HG03097 (cell line): ENCODE measurements at regions not wholly inside any gene's neighbourhood (a gene's known extent, or its start where the extent isn't known, plus 50 kb on each side); places are given as distances from the start of the nearest gene placed in this dataset.

Source experiments
- ATAC-seq: cut with Tn5 transposase; IDR thresholded peaks from one replicate; pipeline ENCODE4 v1.9.1; 2021; ENCODE audit not compliant: unreplicated experiment, low FRiP score

DNA sequence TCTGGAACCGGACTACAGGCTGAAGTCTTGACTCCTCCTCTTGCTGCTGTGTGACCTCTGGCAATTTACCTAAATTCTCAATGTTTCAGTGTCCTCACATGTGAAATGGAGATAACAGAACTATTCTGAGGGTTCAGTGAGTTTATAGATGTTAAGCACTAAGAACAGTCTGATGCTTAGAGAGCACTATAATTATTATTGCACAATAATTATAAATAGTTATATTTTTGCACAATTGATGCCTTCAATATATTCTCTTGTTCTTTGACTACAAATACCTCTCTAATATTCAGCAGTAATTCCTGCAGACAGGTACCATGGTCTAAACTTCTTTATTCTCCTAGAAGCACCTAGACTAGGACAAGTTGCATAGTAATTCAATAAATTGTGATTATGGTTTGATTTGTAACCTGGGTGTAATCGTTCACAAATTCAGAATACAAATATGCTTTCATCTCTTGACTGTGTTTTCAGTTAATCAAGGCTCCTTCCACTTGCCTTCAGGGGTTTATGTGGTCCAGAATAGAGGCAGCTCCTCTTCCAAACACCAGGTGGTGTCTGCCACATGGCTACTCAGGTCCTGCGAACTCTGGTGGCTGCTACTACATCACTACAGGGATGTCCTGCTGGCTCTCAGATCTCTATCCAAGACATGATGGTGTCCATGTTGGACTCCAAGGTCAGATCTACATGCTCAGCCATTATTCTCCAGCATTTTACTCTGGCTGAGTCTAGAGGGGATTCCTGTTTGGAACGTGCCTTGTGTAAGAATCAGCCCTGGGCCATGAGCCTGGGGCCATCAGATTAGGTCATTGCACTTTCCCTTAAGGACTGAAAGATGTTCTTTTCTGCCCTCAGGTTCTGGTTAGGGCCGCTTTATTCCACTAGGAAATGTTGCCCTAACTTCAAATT lies 103.4 kb downstream of the QRFPR start:
- peak; percentile 25 for ATAC-seq

DNA sequence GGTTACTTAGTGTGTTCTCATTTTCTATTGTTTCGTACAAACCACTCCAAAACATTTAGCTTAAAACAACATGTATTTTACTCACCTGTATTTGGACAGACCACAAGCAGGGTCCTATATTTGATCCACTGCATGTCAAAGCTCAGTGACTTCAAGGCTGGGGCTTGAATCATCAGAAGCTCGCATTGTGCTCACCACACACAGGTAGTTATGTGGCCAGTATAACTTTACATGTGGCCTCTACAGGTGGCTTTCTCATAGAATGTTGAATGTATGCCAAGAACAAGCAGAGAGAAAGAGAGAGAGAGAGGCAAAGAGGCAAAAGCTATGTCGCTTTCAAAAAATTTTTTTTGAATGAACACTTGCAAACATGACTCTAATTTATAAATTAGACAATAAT lies 107.6 kb downstream of the QRFPR start:
- ATAC-seq: no peak

DNA sequence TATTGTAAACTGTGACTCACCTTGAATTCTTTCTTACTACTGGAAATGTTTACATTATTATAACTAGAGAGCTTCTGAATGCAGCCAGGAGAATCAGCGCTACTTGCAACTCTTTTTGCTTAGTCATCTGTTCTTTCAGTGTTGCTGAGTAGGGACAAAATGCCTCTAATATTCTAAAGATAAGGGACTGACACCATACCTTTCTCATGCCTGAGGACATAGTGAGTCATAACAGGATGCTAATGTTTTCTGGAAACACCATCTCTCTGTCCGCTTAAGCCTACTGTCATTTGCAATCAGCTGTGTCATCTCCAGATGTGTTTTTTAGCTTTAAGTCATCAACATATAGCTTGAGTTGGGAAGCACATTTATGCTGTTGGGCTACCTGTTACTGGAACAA lies 108.3 kb downstream of the QRFPR start:
- ATAC-seq: peak; percentile 69

DNA sequence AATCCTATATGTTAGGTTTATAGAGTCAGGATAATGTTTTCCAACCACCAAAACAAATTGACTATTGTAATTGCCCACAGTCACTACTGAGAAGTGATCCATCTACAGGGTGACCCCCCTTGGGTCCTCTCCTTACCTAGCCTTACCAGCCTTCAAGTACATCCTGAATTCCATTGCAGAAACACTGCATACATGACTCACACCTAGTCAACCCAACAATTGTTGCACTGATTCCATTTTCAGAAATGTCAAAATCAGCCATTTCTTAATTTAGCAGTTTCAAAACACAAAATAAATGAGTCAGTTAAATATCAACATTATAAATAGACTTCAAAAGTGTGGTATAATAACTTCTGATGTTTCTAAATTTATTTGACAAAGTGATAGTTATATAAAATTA lies 106.3 kb upstream of the TNIP3 start:
- no peak for ATAC-seq

DNA sequence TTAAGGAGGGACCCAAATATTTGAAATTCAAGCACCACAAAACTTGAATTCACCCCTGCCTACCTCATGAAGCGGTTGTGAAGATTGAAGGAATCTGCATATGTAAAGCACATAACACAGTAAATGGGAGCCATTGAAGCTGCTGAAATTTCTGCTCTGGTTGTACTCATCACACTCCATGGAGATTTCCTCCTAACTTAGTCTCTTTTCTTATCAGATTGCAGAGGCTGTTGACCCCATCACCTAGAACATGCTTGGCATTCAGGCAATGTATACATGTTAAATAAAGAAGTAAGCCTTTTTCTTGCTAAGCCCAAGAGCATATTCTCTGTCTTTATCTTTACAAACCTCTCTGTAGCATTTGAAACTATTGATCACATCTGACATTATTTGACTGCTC lies 104.9 kb upstream of the TNIP3 start:
- no peak for ATAC-seq

DNA sequence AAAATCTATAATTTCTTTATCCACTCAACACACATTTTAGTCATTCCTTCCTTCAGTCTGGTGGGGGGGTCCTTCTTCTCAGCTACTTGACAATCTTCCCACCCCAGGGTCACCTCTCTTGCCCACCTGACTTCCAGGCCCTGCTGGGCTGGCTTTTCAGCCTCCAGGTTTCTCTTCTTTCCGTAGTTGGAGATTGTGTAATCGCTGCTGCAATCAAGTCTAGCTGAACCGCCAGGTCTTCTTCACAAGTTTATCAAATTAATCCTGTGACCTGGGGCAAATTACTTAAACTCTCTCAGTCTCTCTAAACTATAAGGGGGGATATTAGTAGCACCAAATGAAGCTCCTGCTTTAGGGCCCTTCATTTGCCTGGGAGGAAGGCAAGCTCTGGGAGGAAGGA lies 102.9 kb upstream of the TNIP3 start:
- ATAC-seq: no peak

DNA sequence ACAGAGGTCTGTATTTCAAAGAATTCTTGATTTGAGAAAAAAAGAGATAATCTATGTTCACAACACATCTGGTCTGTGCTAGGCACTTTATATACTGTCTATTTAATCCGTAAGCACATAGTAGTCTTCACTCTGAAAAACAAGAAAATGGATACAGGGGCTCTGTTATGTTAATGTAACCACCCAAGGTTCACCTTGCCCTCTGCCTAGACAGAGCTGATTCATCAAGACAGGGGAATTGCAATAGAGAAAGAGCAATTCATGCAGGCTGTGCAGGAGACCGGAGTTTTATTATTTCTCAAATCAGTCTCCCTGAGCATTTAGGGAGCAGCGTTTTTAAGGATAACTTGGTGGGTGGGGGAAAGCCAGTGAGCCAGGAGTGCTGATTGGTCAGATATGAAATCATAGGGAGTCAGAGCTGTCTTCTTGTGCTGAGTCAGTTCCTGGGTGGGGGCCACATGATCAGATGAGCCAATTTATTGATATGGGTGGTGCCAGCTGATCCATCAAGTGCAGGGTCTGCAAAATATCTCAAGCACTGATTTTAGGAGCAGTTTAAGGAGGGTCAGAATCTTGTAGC lies 92.9 kb upstream of the TNIP3 start:
- ATAC-seq: no peak

DNA sequence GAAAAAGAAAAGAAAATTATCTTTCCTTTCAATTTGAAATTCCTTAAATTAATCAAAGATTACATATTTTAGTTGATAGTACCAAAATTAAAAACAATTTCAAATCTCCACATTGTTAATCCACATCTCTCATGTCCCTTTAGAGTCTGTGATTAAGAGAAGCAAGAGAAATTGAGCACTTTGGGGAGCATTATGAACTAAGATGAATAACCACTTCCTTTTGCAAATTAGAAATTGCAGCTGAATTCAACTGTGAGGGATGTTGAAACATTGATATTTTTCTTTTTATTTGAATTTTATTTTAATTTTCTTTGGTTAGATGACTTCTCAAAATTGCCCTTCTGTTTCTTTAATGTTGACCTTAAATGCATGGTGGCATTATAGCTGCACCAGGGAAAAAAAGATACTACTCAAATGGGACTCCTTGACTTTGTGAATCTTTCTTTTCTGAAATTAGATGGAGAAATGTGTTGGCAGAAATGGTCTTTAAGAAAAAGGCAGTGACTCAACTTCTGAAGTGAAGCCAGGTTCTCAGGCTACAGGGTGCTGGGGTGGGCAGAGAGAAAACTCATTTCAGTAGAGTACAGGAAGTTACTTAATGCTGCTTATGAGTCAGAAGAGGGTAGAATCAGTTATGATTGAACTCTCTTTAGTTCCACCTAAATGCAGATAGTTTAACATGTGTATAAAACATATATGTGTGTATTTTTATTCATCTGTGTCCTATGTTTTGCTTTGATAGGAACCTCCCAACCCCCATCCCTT lies 92.0 kb upstream of the TNIP3 start:
- ATAC-seq: peak; percentile 98

DNA sequence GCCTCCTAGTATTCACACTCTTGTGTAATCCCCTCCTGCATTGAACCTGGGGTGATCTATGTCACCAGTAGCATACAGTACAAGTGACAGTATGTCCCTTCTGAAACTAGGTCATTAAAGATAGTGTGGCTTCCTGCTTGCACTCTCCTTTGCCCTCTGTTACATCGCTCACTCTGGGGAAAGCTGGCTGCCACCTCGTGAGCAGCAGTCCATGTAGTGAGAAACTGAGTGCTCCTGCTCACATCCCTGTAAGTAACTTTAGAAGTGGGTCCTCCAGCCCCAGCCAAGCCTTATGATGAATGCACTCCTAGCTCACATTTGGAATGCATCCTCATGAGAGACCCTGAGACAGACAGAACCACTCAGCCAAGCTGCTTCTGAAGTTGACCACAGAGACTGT lies 89.8 kb upstream of the TNIP3 start:
- no peak for ATAC-seq

DNA sequence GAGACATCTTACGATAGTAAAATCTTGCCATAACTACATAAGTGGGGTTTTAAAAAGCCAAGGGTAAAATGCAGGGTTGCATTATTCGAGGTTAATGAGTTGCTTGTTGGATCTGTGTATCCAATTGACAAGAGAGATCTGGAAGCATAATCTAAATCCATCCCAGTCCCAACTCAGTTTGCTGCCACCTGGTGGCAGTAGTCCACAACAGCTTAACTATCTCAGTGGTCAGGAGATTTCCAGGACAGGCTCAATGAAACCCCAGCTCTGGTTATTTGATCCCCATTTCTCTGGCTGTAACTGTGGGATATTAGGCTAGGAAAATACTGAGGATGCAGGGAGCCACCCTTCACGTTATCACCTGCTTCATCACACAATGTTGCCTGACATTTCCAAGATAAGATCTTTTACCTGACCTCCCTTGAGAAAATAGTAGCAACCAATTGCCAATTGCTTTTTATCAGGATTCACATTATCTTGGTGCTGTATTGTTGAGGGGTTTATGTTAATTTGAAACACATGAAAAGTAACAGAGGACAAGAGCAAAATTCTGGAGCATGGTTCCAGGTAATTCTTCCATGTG lies 88.2 kb upstream of the TNIP3 start:
- ATAC-seq: no peak

DNA sequence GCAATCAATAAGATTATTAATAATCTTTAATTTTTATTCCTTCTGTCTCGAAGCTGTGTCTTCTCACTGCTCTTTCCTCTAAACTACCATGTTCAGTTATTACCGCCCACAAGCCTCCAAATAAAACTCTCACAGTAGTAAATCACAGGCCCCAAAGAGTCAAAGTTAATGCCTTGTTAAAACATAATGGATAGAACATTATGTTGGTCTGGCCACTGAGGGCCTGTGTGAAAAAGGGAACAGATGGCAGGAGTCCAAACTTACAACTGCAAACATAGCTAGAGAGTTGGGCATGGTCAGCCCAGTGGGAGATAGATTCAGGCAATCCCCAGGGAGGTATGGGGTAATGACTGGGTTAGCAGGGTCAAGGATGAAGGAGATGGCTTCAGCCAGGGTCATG lies 84.6 kb upstream of the TNIP3 start:
- ATAC-seq: no peak

DNA sequence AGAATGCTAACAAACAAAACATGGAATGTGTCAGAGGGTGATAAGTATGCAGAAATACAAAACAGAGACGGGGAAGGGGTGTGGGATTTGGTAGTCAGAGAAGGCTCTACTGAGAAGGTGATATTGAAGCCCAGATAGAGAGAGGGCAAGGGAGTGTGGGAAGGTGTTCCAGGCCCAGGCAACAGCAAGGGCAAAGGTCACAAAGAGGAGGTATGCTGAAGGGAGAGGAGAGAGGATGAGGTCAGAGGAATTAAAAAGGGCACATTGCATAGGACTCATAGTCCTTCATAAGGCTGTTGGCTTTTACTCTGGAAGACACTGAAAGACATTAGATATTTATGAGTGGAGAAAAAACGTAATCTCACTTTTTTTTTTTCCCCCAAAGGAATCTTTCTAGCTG lies 82.6 kb upstream of the TNIP3 start:
- no peak for ATAC-seq

DNA sequence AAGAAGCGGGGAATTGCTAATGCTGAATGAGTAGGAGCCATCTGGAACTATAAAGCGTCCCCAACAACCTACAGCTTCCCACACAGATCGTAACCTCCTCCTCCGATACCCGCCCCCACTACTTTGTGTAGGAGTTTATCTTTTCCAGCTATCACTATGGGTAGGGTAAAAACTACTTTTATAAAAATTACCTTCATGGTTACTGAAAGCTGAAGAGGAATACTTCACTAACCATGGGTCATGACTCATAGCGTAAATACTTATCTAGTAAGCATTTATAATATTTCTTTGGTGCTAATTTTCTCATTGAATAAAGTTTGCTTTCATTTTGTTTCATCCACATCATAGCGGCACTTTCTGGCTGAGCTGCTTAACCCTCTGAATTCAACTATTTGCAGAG lies 79.4 kb upstream of the TNIP3 start:
- ATAC-seq: no peak

DNA sequence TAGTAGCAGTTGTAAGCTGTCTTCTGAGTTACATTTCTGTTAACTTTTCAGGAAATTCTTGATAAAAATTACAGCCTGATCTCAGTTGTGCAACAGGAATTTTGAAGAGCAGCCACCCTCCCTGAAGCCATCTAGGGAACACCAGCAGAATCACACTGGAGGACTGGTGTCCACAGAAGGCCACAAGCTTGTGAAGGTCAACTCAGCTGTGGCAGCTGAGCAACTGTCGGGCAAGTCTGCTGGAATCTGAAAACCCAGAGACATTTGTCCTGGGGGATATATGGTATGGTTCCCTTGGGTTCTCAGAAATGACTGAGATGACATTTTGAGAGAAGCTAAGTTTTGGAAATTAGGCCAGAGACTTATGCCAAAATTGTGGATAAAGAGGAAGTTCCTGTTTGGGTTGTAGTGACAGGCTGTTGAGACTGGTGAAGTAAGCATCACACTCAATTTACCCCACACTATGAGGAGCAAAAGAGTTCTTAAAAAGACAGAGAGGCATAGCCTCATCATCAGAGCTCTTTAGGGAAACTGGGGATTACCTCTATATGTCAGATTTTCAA lies 78.1 kb upstream of the TNIP3 start:
- no peak for ATAC-seq

DNA sequence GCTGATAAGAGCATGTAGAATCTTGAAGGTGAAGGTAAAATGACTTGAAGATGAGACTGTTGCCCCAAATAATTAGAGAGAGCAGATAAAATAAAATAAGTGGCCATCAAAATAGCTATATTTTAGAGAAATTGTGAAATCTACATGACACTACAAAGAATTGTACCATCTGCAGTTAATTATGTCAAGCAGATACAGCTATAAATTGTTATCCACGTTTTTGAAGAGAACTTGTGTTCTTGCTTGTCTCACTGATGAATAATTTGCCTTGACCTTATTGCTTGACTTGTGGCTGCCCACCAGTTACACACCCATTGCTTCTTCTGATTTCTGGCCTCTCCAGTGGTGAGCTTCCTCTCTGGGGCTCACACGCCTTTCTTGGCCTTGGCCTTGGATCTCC lies 75.8 kb upstream of the TNIP3 start:
- no peak for ATAC-seq

DNA sequence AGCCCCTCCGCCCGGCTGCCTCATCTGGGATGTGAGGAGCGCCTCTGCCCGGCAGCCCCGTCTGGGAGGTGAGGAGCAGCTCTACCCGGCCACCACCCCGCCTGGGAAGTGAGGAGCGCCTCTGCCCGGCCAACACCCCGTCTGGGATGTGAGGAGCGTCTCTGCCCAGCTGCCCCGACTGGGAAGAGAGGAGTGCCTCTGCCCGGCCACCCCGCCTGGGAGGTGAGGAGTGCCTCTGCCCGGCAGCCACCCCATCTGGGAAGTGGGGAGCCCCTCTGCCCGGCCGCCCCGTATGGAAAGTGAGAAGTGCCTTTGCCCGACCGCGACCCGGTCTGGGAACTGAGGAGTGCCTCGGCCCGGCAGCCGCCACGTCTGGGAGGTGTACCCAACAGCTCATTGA lies 74.3 kb upstream of the TNIP3 start:
- no peak for ATAC-seq

DNA sequence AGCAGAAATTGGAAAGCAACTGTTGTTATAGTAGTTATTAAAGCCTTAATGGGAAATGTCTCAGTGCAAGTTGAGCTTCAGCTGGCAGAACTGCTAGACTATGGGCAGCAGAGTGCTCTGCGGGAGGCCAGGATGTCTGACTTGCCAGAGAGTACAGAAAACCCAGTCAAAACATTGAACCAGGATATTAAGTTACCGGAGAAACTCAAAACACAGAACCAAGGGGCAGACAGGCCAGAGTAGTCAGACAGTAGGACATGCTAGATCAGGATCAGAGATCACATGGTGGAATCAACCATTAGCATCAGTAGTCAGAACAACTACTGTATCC lies 72.9 kb upstream of the TNIP3 start:
- ATAC-seq: no peak

DNA sequence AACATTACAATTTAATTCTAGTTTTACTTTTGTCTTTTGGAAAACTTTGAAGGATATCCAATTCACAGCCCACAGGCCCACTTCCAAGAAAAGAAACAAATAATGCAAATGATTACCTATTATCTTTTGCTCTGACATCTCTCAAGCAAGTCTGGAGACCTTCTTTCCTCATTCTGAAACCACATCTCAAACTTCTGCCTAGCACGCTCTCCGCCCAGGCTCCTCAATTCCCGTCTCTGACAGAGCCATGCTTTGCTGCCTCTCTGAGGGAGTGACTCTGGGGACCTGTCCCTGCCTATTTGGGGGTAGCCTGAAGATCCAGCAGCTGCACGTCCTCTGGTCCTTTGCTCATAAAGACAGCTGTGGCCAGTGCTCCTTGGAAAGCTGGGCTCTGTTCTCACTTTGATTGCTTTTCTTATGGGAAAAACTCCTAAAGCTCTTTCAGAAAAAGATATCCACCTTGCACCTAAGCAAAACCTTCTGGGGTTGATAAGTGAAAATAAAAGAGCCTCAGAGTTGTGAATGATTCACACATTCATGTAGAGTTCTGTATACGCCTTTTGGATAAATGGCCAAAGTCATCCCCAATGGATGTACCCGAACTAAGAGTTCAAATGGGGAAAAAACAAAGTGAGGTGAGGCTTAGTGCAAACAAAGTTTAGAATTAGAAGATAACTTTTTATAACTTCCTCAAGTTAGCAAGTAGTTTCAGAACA lies 72.4 kb upstream of the TNIP3 start:
- ATAC-seq: no peak

DNA sequence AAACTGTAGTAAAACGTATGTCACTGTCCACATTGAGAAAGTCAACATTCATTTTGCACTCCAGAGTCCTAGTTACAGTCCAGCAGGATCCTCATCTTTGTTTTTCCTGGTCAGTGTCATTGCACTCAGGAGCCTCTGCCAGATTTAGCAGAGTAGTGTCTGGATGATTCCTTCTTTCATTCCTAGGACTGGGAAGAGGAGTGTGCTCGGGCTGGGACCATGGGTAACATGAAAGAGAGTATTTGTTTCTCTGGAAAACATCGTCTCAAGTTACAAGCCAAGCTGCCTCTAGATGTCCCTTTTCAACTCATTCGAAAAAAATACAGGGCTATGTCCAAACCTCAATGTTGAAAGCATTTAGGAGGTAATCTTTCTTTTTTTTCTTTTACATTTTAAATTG lies 69.9 kb upstream of the TNIP3 start:
- no peak for ATAC-seq

DNA sequence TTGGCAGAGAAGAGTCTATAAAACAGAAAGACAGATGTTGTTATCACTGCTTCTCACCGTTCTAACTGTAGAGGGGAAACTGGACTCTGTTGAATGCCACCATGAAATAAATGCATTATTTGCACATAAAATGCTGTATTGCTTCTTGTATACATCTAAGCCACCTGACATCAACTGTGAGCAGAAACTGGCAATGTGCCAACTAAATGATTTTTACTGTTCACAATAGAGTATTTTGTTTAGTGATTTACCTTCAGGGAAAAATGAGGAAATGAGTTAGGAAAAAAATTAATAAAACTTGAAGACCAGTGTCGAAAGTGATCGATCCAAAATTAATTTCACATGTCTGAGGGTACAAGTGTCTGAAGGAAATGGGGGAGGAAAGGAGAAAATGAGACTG lies 65.9 kb upstream of the TNIP3 start:
- ATAC-seq: no peak

DNA sequence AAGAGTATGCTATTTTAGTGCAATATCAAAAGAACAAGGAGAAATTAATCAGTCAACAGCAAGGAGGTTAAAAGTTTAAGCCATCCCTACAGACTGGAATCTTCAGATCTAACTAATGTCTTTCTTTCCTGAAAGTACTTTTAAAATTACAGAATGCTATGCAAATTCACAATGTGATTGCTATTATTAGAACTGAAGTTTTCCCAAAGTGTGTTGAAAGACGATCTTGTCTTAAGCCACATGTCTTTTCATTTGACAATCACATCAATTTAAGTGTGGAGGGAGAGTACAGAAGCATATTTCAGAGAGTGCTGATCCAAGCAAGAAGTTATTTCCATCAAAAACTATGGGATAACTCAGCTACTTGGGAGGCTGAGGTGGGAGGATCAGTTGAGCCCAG lies 64.7 kb upstream of the TNIP3 start:
- ATAC-seq: no peak
